H1 (cell line): ENCODE measurements at regions not wholly inside any gene's neighbourhood (a gene's known extent, or its start where the extent isn't known, plus 50 kb on each side); places are given as distances from the start of the nearest gene placed in this dataset.

Experiments
- CTCF ChIA-PET: fragments of 300-600 bp; sonication (Branson Sonifier 250); formaldehyde crosslinking; loops from one replicate; lab custom pipeline; 2021; ENCODE audit not compliant: partially characterized antibody; lab: Charles Lee
- POLR2A ChIA-PET: fragments of 300-600 bp; sonication (Branson Sonifier 250); formaldehyde crosslinking; loops from one replicate; lab custom pipeline; 2021; ENCODE audit warnings: inconsistent platforms; ENCODE audit not compliant: partially characterized antibody; lab: Charles Lee
- DNase-seq, 2 experiments: peaks; one replicate each; pipeline versions ENCODE4 v3.0.0 to v3.0.0-alpha.2; 2010 to 2022; ENCODE audit warnings: low spot score in 2 of 2, low read depth in 1 of 2, mixed read lengths in 1 of 2
- FAIRE-seq: peaks from 2 replicates; lab custom pipeline; 2011; peaks lifted over from hg19 to GRCh38; lab: Jason Lieb, UNC
- H2AFZ ChIP-seq: 2 replicates; pipeline ENCODE4 v1.8.1; 2012; ENCODE audit warnings: low read length, inconsistent platforms
- H2AK5ac ChIP-seq: 2 replicates; pipeline ENCODE4 v1.6.1; 2013; ENCODE audit warnings: low read depth, low read length
- H2BK120ac ChIP-seq: replicated peaks from 2 replicates; pipeline ENCODE3; 2013; ENCODE audit warnings: low read depth, low read length, inconsistent platforms
- H2BK12ac ChIP-seq: 2 replicates; pipeline ENCODE4 v1.6.1; 2013; ENCODE audit warnings: low read depth, low read length
- H2BK15ac ChIP-seq: 2 replicates; pipeline ENCODE4 v1.6.1; 2013; ENCODE audit warnings: low read length
- H2BK20ac ChIP-seq: 2 replicates; pipeline ENCODE4 v1.6.1; 2013; ENCODE audit warnings: low read length
- H2BK5ac ChIP-seq: 2 replicates; pipeline ENCODE4 v1.6.1; 2013; ENCODE audit warnings: low read depth, low read length
- H3K14ac ChIP-seq: 2 replicates; pipeline ENCODE4 v1.6.1; 2013; ENCODE audit warnings: inconsistent platforms; ENCODE audit not compliant: insufficient read length
- H3K18ac ChIP-seq: 2 replicates; pipeline ENCODE4 v1.6.1; 2013; ENCODE audit warnings: low read length; ENCODE audit errors: extremely low read depth
- H3K23ac ChIP-seq: 2 replicates; pipeline ENCODE4 v1.6.1; 2013; ENCODE audit warnings: inconsistent platforms; ENCODE audit not compliant: insufficient read length
- H3K23me2 ChIP-seq: 2 replicates; pipeline ENCODE4 v1.6.1; 2013; ENCODE audit warnings: low read depth, low read length
- H3K27ac ChIP-seq: 2 replicates; pipeline ENCODE4 v1.6.1; 2011; ENCODE audit warnings: low read depth, low read length, inconsistent platforms
- H3K27me3 ChIP-seq, 4 experiments: replicated peaks in 1 of 4; 1 replicate in 1 of 4; 2 replicates in 3 of 4; pipeline versions ENCODE4 v1.6.1 to v1.8.1; 2011 to 2013; ENCODE audit warnings: low read length in 3 of 4, mild to moderate bottlenecking in 3 of 4, inconsistent platforms in 2 of 4, mixed read lengths in 2 of 4, moderate library complexity in 1 of 4; ENCODE audit not compliant: control insufficient read depth in 3 of 4, insufficient read depth in 3 of 4; ENCODE audit errors: extremely low read depth in 1 of 4
- H3K36me3 ChIP-seq, 4 experiments: 2 replicates each; pipeline versions ENCODE4 v1.6.1 to v1.8.1; 2011 to 2013; ENCODE audit warnings: mild to moderate bottlenecking in 4 of 4, low read length in 3 of 4, moderate library complexity in 2 of 4, control low read depth in 1 of 4, inconsistent platforms in 1 of 4; ENCODE audit not compliant: insufficient read depth in 4 of 4, control insufficient read depth in 2 of 4
- H3K4ac ChIP-seq: replicated peaks from 2 replicates; pipeline ENCODE3; 2013; ENCODE audit warnings: low read length, low read depth, mixed read lengths, inconsistent platforms; ENCODE audit not compliant: insufficient read length
- H3K4me1 ChIP-seq, 4 experiments: replicated peaks in 1 of 4; 1 replicate in 1 of 4; 2 replicates in 3 of 4; pipeline versions ENCODE4 v1.6.1 to v1.8.1; 2011 to 2013; ENCODE audit warnings: low read length in 3 of 4, inconsistent platforms in 2 of 4, mixed read lengths in 1 of 4; ENCODE audit not compliant: insufficient read depth in 4 of 4, control insufficient read depth in 3 of 4
- H3K4me2 ChIP-seq, 2 experiments: 2 replicates each; pipeline versions ENCODE4 v1.6.1 to v1.8.1; 2011 to 2013; ENCODE audit warnings: low read depth in 2 of 2, low read length in 2 of 2, control low read depth in 1 of 2, inconsistent platforms in 1 of 2, mild to moderate bottlenecking in 1 of 2; ENCODE audit not compliant: insufficient read depth in 1 of 2
- H3K4me3 ChIP-seq, 4 experiments: fragments of 200-600, 300-600 bp in 1 of 4; sonication (generic), shearing (Covaris generic), sonication (Bioruptor Twin) in 1 of 4; 2 replicates each; pipeline versions ENCODE4 v1.5.1 to v1.8.1; 2011 to 2016; ENCODE audit warnings: low read length in 4 of 4, low read depth in 3 of 4, control low read depth in 2 of 4, inconsistent platforms in 2 of 4, mild to moderate bottlenecking in 2 of 4, mixed read lengths in 1 of 4, moderate library complexity in 1 of 4; ENCODE audit not compliant: insufficient read depth in 2 of 4; ENCODE audit errors: extremely low read depth in 1 of 4
- H3K56ac ChIP-seq: replicated peaks from 2 replicates; pipeline ENCODE3; 2013; ENCODE audit warnings: low read depth, mild to moderate bottlenecking, mixed read lengths, low read length, inconsistent platforms; ENCODE audit not compliant: insufficient read length
- H3K79me1 ChIP-seq: 2 replicates; pipeline ENCODE4 v1.6.1; 2013; ENCODE audit warnings: low read depth, low read length, control low read depth
- H3K79me2 ChIP-seq, 2 experiments: 2 replicates each; pipeline versions ENCODE4 v1.6.1 to v1.8.1; 2012 to 2013; ENCODE audit warnings: low read length in 2 of 2, mild to moderate bottlenecking in 2 of 2, inconsistent platforms in 1 of 2; ENCODE audit not compliant: insufficient read depth in 2 of 2, control insufficient read depth in 1 of 2
- H3K9ac ChIP-seq, 4 experiments: replicated peaks in 1 of 4; 1 replicate in 1 of 4; 2 replicates in 3 of 4; pipeline versions ENCODE4 v1.6.1 to v1.8.1; 2011 to 2013; ENCODE audit warnings: low read depth in 3 of 4, low read length in 3 of 4, control low read depth in 2 of 4, mild to moderate bottlenecking in 2 of 4, moderate library complexity in 2 of 4, inconsistent platforms in 1 of 4; ENCODE audit errors: extremely low read depth in 1 of 4
- H3K9me3 ChIP-seq, 2 experiments: 2 replicates each; pipeline versions ENCODE4 v1.6.1 to v1.8.1; 2012 to 2013; ENCODE audit warnings: mild to moderate bottlenecking in 2 of 2, moderate library complexity in 2 of 2, control low read depth in 1 of 2, inconsistent platforms in 1 of 2, low read depth in 1 of 2, low read length in 1 of 2, mixed read lengths in 1 of 2; ENCODE audit not compliant: insufficient read depth in 2 of 2
- H4K20me1 ChIP-seq, 2 experiments: replicated peaks in 1 of 2; 2 replicates each; pipeline versions ENCODE3 to v1.8.1; 2011 to 2013; ENCODE audit warnings: inconsistent platforms in 2 of 2, low read length in 2 of 2, mild to moderate bottlenecking in 1 of 2; ENCODE audit not compliant: insufficient read depth in 2 of 2, control insufficient read depth in 1 of 2
- H4K5ac ChIP-seq: 2 replicates; pipeline ENCODE4 v1.6.1; 2013; ENCODE audit warnings: low read length, low read depth, mixed read lengths, inconsistent platforms; ENCODE audit not compliant: insufficient read length
- H4K8ac ChIP-seq: 2 replicates; pipeline ENCODE4 v1.8.0; 2013; ENCODE audit warnings: mild to moderate bottlenecking, moderate library complexity, low read length, inconsistent platforms; ENCODE audit not compliant: insufficient read depth; ENCODE audit errors: extremely low read depth
- H4K91ac ChIP-seq: replicated peaks from 2 replicates; pipeline ENCODE3; 2013; ENCODE audit warnings: low read length, mixed read lengths, inconsistent platforms; ENCODE audit not compliant: insufficient read length
- ASH2L ChIP-seq: fragments of 200-600, 300-600 bp; sonication (generic); IDR thresholded peaks from one replicate; pipeline ENCODE4 v1.7.1; 2017; ENCODE audit warnings: low read length
- ATF3 ChIP-seq: IDR thresholded peaks from 2 replicates; pipeline ENCODE4 v1.6.1; 2011; ENCODE audit warnings: low read depth, mild to moderate bottlenecking, low read length; ENCODE audit not compliant: insufficient read depth
- BCL11A ChIP-seq, 2 experiments: IDR thresholded peaks; one replicate each; pipeline ENCODE4 v1.6.1; 2011; ENCODE audit warnings: low read depth in 2 of 2, low read length in 2 of 2, mild to moderate bottlenecking in 2 of 2
- CBX5 ChIP-seq: fragments of 300-800, 300-1000 bp; sonication (generic); IDR thresholded peaks from 2 replicates; pipeline ENCODE4 v1.7.1; 2016; ENCODE audit warnings: antibody characterized with exemption, low read length, low read depth
- EZH2 ChIP-seq: fragments of 200-600 bp; sonication (generic); IDR thresholded peaks from 2 replicates; pipeline ENCODE4 v1.7.1; 2012; ENCODE audit warnings: low read depth, mild to moderate bottlenecking, moderate library complexity, low read length, inconsistent platforms; ENCODE audit not compliant: severe bottlenecking
- GTF2F1 ChIP-seq: IDR thresholded peaks from 2 replicates; pipeline ENCODE4 v1.6.1; 2012; ENCODE audit warnings: low read depth, low read length, improper control_type of control experiment, borderline replicate concordance
- HDAC2 ChIP-seq, 2 experiments: fragments of 300-600 bp in 1 of 2; sonication (generic) in 1 of 2; IDR thresholded peaks; 2 replicates each; pipeline ENCODE4 v1.6.1; 2011 to 2012; ENCODE audit warnings: low read depth in 2 of 2, low read length in 2 of 2, mild to moderate bottlenecking in 2 of 2, moderate library complexity in 2 of 2, borderline replicate concordance in 1 of 2, inconsistent platforms in 1 of 2
- KDM5A ChIP-seq: fragments of 200-600 bp; IDR thresholded peaks from 2 replicates; pipeline ENCODE4 v1.7.1; 2012; ENCODE audit warnings: mild to moderate bottlenecking, low read length, inconsistent platforms, mixed read lengths
- MAFK ChIP-seq: IDR thresholded peaks from 2 replicates; pipeline ENCODE4 v1.6.1; 2012; ENCODE audit warnings: low read depth, mild to moderate bottlenecking, improper control_type of control experiment, low read length
- SAP30 ChIP-seq: fragments of 300-600 bp; sonication (generic); IDR thresholded peaks from 2 replicates; pipeline ENCODE4 v1.7.1; 2012; ENCODE audit warnings: low read length, moderate library complexity, mild to moderate bottlenecking, inconsistent platforms; ENCODE audit not compliant: insufficient read depth, insufficient replicate concordance
- SP4 ChIP-seq: IDR thresholded peaks from 2 replicates; pipeline ENCODE4 v1.6.1; 2012; ENCODE audit warnings: low read length, inconsistent platforms
- TAF1 ChIP-seq: IDR thresholded peaks from 2 replicates; pipeline ENCODE4 v1.6.1; 2011; ENCODE audit warnings: mild to moderate bottlenecking, low read depth, low read length
- USF2 ChIP-seq: IDR thresholded peaks from 2 replicates; pipeline ENCODE4 v1.6.1; 2011; ENCODE audit warnings: low read length, improper control_type of control experiment
- WGBS, 2 experiments: shearing (Covaris generic) in 1 of 2; methylation state at CpG; one replicate each; pipeline versions ENCODE4 v1.1.6 to v1.1.7; 2013 to 2015; ENCODE audit warnings: low lambda C conversion rate in 2 of 2, mixed read lengths in 2 of 2, inconsistent platforms in 1 of 2, low coverage in 1 of 2, missing lambda C conversion rate in 1 of 2; ENCODE audit not compliant: insufficient replicate concordance in 2 of 2, insufficient coverage in 1 of 2, insufficient read length in 1 of 2; ENCODE audit errors: extremely low coverage in 1 of 2, missing lambda C conversion rate in 1 of 2; 5-methylcytosine and 5-hydroxymethylcytosine counted together

GRCh38 chrY:19011605-19012090, 238.1 kb upstream of the HSFY2 start:
- FAIRE-seq (no peak), DNase-seq (no peak)
- H3K9ac ChIP-seq, result no peak overlapping the region
- H3K4me3 ChIP-seq, result no peak overlapping the region
- H2AFZ ChIP-seq, result no peak overlapping the region
- H3K79me2 ChIP-seq, result peaks cover 0 to 11% of the 10 kb centered on the region in 2 experiments; a peak in 2 of 4 replicates
- no peak overlapping the region for H3K27ac ChIP-seq
- H2BK15ac ChIP-seq, result no peak overlapping the region
- H3K36me3 ChIP-seq, result no peaks in the 10 kb centered on the region; a peak in 2 of 8 replicates
- H2BK120ac ChIP-seq, result no peak overlapping the region
- CTCF ChIA-PET, result no interaction called here
- no peak overlapping the region for H4K91ac ChIP-seq
- 76% methylated on average over 3 of the region's 3 CpGs; no CpG with 5 or more reads in 1 of the 2 experiments for WGBS, 2 experiments
- H3K4ac ChIP-seq, result no peak overlapping the region
- H3K79me1 ChIP-seq, result no peaks in the 10 kb centered on the region
- no peak overlapping the region for H3K56ac ChIP-seq
- no peaks in the 10 kb centered on the region for H3K4me1 ChIP-seq
- POLR2A ChIA-PET, result no interaction called here
- H4K5ac ChIP-seq, result no peak overlapping the region
- H3K4me2 ChIP-seq, result no peak overlapping the region
- H2BK20ac ChIP-seq, result no peak overlapping the region
- H3K27me3 ChIP-seq, result no peaks in the 10 kb centered on the region
- H2AK5ac ChIP-seq, result no peak overlapping the region
- H3K9me3 ChIP-seq, result no peaks in the 10 kb centered on the region
- H4K8ac ChIP-seq, result no peak overlapping the region
- H4K20me1 ChIP-seq, result peaks cover 0 to 4% of the 10 kb centered on the region in 2 experiments
- no peak overlapping the region for H3K23ac ChIP-seq
- no peak overlapping the region for H2BK12ac ChIP-seq
- no peak overlapping the region for H2BK5ac ChIP-seq
- H3K14ac ChIP-seq, result no peak overlapping the region
- H3K23me2 ChIP-seq, result no peaks in the 10 kb centered on the region
- H3K18ac ChIP-seq, result no peak overlapping the region
- TF ChIP-seq MAFK (no peak), SP4 (no peak), USF2 (no peak), HDAC2 (IDR thresholded peaks at IDR 0.05; ENCODE audit: borderline replicate concordance in 1 of 2, low read depth in 2 of 2, low read length in 2 of 2) (no peak), ATF3 (no peak), BCL11A (IDR thresholded peaks at IDR 0.05; ENCODE audit: low read depth in 2 of 2, low read length in 2 of 2) (no peak), GTF2F1 (no peak), TAF1 (no peak), ASH2L (no peak), EZH2 (no peak), SAP30 (no peak), CBX5 (no peak), KDM5A (no peak)
